ENCODE measurements at regions not wholly inside any gene's neighbourhood (a gene's known extent, or its start where the extent isn't known, plus 50 kb on each side); places are given as distances from the start of the nearest gene placed in this dataset.
"Not testable (repeated sequence)": the region's sequence is repeated elsewhere in the genome, so short reads cannot be mapped to it uniquely, and the experiment has no call there.

- no peaks in the 10 kb centered on the region for H3K27me3 ChIP-seq (ENCODE audit: low read depth)
- in situ Hi-C loops (cut with MboI; ENCODE audit: low sequenced_read_pairs): no loop called here
- no peaks in the 10 kb centered on the region for H3K36me3 ChIP-seq (replicated peaks)
- no peaks in the 10 kb centered on the region for H3K9me3 ChIP-seq
- H3K4me3 ChIP-seq: no peak overlapping the region
- peaks cover 6% of the 10 kb centered on the region; the same call in 1 of the 2 replicates for H3K4me1 ChIP-seq
- DNase-seq (ENCODE audit: low spot score in 2 of 2): no peak
Measured at GRCh38 chr7:89648509-89648908, 505.8 kb upstream of the STEAP1 start.

DNA sequence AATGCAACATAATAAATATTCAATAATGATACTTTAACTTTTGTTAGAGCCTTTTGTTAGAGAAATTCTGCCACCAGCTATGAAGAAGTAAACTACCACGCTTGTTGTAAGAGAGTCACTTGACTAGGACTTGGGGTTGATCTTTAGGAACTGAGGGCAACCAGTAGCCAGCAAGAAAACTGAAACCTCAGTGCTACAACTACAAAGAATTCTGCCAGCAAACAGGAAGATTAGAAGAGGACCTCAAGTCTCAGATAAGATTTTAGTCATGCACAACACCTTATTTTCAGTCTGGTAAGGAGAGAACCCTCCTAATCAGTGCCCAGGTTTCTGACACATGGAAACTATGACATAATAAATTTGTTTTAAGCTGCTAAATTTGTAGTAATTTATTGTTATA lies 498.3 kb upstream of the STEAP1 start:
- H3K27me3 ChIP-seq (ENCODE audit: low read depth): no peaks in the 10 kb centered on the region
- H3K9me3 ChIP-seq: no peaks in the 10 kb centered on the region
- DNase-seq (ENCODE audit: low spot score in 2 of 2): no peak
- in situ Hi-C loops (cut with MboI; ENCODE audit: low sequenced_read_pairs): no loop called here
- H3K4me1 ChIP-seq: no peaks in the 10 kb centered on the region
- no peak overlapping the region for H3K4me3 ChIP-seq
- H3K36me3 ChIP-seq (replicated peaks): no peaks in the 10 kb centered on the region

DNA sequence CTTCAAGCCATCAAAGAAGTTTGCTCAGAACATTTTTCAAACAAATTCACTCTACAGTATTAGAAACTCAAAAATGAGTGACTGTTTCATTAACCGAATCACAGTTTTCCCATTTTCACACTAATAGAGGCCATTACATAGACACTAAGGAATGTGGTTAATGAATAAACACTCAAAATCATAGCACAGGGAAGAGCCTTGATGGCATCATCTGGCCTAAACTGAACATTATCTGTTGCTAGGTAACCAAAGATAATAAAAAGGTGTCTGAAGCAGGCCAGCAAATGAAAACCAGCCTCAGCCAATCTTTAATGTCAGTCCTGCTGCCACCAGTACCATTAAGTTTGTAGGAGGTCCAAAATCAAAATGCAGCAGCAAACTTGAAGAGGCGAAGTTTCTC lies 492.4 kb upstream of the STEAP1 start:
- Histone ChIP-seq H3K4me1 (no peaks in the 10 kb centered on the region), H3K4me3 (no peak overlapping the region), H3K36me3 (replicated peaks) (no peaks in the 10 kb centered on the region), H3K27me3 (ENCODE audit: low read depth) (no peaks in the 10 kb centered on the region), H3K9me3 (no peaks in the 10 kb centered on the region)
- in situ Hi-C loops (cut with MboI; ENCODE audit: low sequenced_read_pairs): no loop called here
- DNase-seq (ENCODE audit: low spot score in 2 of 2): no peak

GRCh38 chr7:89666136-89666835 lies 488.0 kb upstream of the STEAP1 start:
- H3K36me3 ChIP-seq (replicated peaks): no peaks in the 10 kb centered on the region
- H3K4me1 ChIP-seq: no peaks in the 10 kb centered on the region
- in situ Hi-C loops (cut with MboI; ENCODE audit: low sequenced_read_pairs): no loop called here
- H3K27me3 ChIP-seq (ENCODE audit: low read depth): no peaks in the 10 kb centered on the region
- H3K9me3 ChIP-seq: no peaks in the 10 kb centered on the region
- DNase-seq (ENCODE audit: low spot score in 2 of 2): no peak
- no peak overlapping the region for H3K4me3 ChIP-seq

GRCh38 chr7:89680161-89680560 lies 474.1 kb upstream of the STEAP1 start:
- Histone ChIP-seq H3K4me3 (no peak overlapping the region), H3K36me3 (replicated peaks) (no peaks in the 10 kb centered on the region), H3K9me3 (no peaks in the 10 kb centered on the region), H3K4me1 (peaks cover 8% of the 10 kb centered on the region; the same call in 1 of the 2 replicates), H3K27me3 (ENCODE audit: low read depth) (no peaks in the 10 kb centered on the region)
- in situ Hi-C loops (cut with MboI; ENCODE audit: low sequenced_read_pairs): no loop called here
- no peak for DNase-seq (ENCODE audit: low spot score in 2 of 2)

DNA sequence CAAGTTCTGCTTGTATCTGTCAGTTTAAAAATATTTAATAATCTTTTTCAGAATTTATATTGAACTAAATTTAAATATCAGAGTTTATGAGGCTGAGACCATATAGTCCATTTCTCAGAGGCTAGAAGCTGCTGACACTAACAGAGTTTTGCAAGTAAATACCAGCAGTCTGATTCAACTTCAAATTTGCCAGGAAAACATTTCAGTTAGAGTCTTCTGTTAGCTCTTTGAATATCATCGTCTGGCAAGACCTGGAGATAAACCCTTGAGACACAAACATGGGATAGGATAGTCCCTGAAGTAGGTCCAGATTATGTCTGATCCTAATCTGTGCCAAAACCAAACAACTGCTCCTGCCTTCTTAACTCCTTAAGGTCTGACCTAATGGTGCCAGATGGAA lies 472.8 kb upstream of the STEAP1 start:
- no peak for DNase-seq (ENCODE audit: low spot score in 2 of 2)
- Histone ChIP-seq H3K27me3 (ENCODE audit: low read depth) (no peaks in the 10 kb centered on the region), H3K4me3 (no peak overlapping the region), H3K4me1 (peaks cover 8% of the 10 kb centered on the region; the same call in 1 of the 2 replicates), H3K9me3 (no peaks in the 10 kb centered on the region), H3K36me3 (replicated peaks) (no peaks in the 10 kb centered on the region)
- in situ Hi-C loops (cut with MboI; ENCODE audit: low sequenced_read_pairs): no loop called here

GRCh38 chr7:89685287-89685686 lies 469.0 kb upstream of the STEAP1 start:
- in situ Hi-C loops (cut with MboI; ENCODE audit: low sequenced_read_pairs): no loop called here
- no peaks in the 10 kb centered on the region for H3K27me3 ChIP-seq (ENCODE audit: low read depth)

DNA sequence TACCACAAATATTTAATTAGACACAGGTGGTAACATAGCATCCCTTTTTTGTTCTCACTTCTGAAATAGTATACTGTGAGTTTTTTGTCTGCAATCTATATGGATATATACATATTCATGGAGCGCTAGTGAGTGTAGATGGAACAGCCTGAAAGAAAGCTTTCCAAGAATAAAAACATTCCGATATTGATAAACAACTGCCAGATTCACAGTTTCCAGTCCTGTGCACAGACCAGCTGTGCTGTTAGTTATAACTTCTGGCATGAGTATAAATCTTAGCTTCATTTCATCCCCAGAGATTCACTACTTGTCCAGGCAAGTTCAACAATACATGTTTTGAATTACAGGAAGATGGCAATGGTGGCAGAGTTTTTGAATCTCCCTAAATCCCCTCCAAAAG lies 467.1 kb upstream of the STEAP1 start:
- in situ Hi-C loops (cut with MboI; ENCODE audit: low sequenced_read_pairs): no loop called here
- Histone ChIP-seq H3K27me3 (ENCODE audit: low read depth) (no peaks in the 10 kb centered on the region), H3K4me3 (no peak overlapping the region), H3K36me3 (replicated peaks) (no peaks in the 10 kb centered on the region), H3K4me1 (no peaks in the 10 kb centered on the region; the same call in 1 of the 2 replicates), H3K9me3 (no peaks in the 10 kb centered on the region)
- no peak for DNase-seq (ENCODE audit: low spot score in 2 of 2)

More at GRCh38 chr7:89685287-89685686, 469.0 kb upstream of the STEAP1 start:
- Histone ChIP-seq H3K36me3 (replicated peaks) (no peaks in the 10 kb centered on the region), H3K4me1 (no peaks in the 10 kb centered on the region; the same call in 1 of the 2 replicates), H3K4me3 (no peak overlapping the region), H3K9me3 (no peaks in the 10 kb centered on the region)
- DNase-seq (ENCODE audit: low spot score in 2 of 2): no peak

DNA sequence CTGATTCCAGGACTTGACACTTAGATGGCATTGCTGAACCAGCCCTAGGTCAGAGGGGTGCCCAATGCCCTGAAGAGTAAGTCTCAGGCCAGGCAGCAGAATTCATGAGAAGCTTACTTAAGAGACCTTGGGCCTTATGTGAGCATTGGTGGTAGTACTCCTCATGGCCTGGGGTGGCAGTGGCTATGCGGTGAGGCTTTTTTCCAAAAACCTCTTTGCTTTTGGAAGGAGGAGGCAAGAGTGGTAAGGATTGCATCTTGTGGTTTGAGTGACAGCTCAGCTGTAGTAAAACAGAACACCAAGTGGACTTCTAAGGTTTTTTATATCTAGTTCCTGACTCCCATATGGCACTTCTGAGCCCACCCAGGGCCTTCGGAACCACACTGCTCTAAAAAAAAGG lies 459.0 kb upstream of the STEAP1 start:
- no peaks in the 10 kb centered on the region for H3K9me3 ChIP-seq
- no peak overlapping the region for H3K4me3 ChIP-seq
- DNase-seq (ENCODE audit: low spot score in 2 of 2): no peak
- no peaks in the 10 kb centered on the region for H3K4me1 ChIP-seq
- in situ Hi-C loops (cut with MboI; ENCODE audit: low sequenced_read_pairs): no loop called here
- no peaks in the 10 kb centered on the region for H3K36me3 ChIP-seq (replicated peaks)
- no peaks in the 10 kb centered on the region for H3K27me3 ChIP-seq (ENCODE audit: low read depth)

GRCh38 chr7:89714131-89714530 lies 440.1 kb upstream of the STEAP1 start:
- in situ Hi-C loops (cut with MboI; ENCODE audit: low sequenced_read_pairs): no loop called here
- Histone ChIP-seq H3K4me1 (peaks cover 18% of the 10 kb centered on the region), H3K27me3 (ENCODE audit: low read depth) (no peaks in the 10 kb centered on the region), H3K9me3 (no peaks in the 10 kb centered on the region), H3K4me3 (no peak overlapping the region), H3K36me3 (replicated peaks) (no peaks in the 10 kb centered on the region)
- DNase-seq (ENCODE audit: low spot score in 2 of 2): no peak

GRCh38 chr7:89718941-89719340 lies 435.3 kb upstream of the STEAP1 start:
- H3K9me3 ChIP-seq; H3K4me1 ChIP-seq; H3K27me3 ChIP-seq (ENCODE audit: low read depth); H3K4me3 ChIP-seq; in situ Hi-C loops (cut with MboI; ENCODE audit: low sequenced_read_pairs); H3K36me3 ChIP-seq (replicated peaks): not testable (repeated sequence)
- DNase-seq (ENCODE audit: low spot score in 2 of 2): peak in 1 of 2 experiments; percentile 36

GRCh38 chr7:89728481-89728880 lies 425.8 kb upstream of the STEAP1 start:
- in situ Hi-C loops (cut with MboI; ENCODE audit: low sequenced_read_pairs): no loop called here
- H3K27me3 ChIP-seq (ENCODE audit: low read depth): no peaks in the 10 kb centered on the region
- H3K4me1 ChIP-seq: peaks cover 3% of the 10 kb centered on the region; the same call in 1 of the 2 replicates
- H3K36me3 ChIP-seq (replicated peaks): no peaks in the 10 kb centered on the region
- H3K4me3 ChIP-seq: no peak overlapping the region
- peak in 1 of 2 experiments; percentile 14 for DNase-seq (ENCODE audit: low spot score in 2 of 2)
- no peaks in the 10 kb centered on the region for H3K9me3 ChIP-seq

- Histone ChIP-seq H3K4me3 (no peak overlapping the region), H3K9me3 (no peaks in the 10 kb centered on the region), H3K4me1 (peaks cover 3% of the 10 kb centered on the region; the same call in 1 of the 2 replicates), H3K27me3 (ENCODE audit: low read depth) (no peaks in the 10 kb centered on the region), H3K36me3 (replicated peaks) (no peaks in the 10 kb centered on the region)
- in situ Hi-C loops (cut with MboI; ENCODE audit: low sequenced_read_pairs): no loop called here
- no peak for DNase-seq (ENCODE audit: low spot score in 2 of 2)
Measured at GRCh38 chr7:89731751-89732445, 422.4 kb upstream of the STEAP1 start.

DNA sequence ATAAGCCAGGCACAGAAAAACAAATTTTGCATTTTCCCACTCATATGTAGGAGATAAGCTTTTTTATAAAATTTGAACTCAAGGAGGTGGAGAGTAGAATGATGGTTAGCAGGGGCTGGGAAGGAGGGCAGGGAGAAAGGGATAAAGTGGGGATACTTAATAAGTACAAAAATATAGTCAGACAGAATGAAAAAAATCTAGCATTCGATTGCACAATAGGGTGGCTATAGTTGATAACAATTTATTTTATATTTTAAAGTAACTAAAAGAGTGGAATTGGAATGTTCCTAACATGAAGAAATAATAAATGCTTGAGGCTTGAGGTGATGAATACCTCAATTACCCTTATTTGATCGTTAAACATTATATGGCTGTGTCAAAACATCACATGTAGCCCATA lies 415.7 kb upstream of the STEAP1 start:
- no peaks in the 10 kb centered on the region for H3K36me3 ChIP-seq (replicated peaks)
- no peaks in the 10 kb centered on the region for H3K9me3 ChIP-seq
- in situ Hi-C loops (cut with MboI; ENCODE audit: low sequenced_read_pairs): no loop called here
- DNase-seq (ENCODE audit: low spot score in 2 of 2): no peak
- no peak overlapping the region for H3K4me3 ChIP-seq
- no peaks in the 10 kb centered on the region for H3K27me3 ChIP-seq (ENCODE audit: low read depth)
- no peaks in the 10 kb centered on the region for H3K4me1 ChIP-seq
